HG03280 (cell line): ENCODE measurements at regions not wholly inside any gene's neighbourhood (a gene's known extent, or its start where the extent isn't known, plus 50 kb on each side); places are given as distances from the start of the nearest gene placed in this dataset.

ENCODE experiments used
- ATAC-seq: cut with Tn5 transposase; IDR thresholded peaks from one replicate; pipeline ENCODE4 v1.9.1; 2021; ENCODE audit warnings: mild to moderate bottlenecking, moderate library complexity; ENCODE audit not compliant: unreplicated experiment

- ATAC-seq = no peak
Observed at GRCh38 chr2:42882756-42883155, 90.4 kb upstream of the HAAO start.

GRCh38 chr2:42881732-42882131 is 89.3 kb upstream of the HAAO start:
- ATAC-seq = no peak

GRCh38 chr2:42880738-42881690 is 88.6 kb upstream of the HAAO start:
- no peak for ATAC-seq

DNA sequence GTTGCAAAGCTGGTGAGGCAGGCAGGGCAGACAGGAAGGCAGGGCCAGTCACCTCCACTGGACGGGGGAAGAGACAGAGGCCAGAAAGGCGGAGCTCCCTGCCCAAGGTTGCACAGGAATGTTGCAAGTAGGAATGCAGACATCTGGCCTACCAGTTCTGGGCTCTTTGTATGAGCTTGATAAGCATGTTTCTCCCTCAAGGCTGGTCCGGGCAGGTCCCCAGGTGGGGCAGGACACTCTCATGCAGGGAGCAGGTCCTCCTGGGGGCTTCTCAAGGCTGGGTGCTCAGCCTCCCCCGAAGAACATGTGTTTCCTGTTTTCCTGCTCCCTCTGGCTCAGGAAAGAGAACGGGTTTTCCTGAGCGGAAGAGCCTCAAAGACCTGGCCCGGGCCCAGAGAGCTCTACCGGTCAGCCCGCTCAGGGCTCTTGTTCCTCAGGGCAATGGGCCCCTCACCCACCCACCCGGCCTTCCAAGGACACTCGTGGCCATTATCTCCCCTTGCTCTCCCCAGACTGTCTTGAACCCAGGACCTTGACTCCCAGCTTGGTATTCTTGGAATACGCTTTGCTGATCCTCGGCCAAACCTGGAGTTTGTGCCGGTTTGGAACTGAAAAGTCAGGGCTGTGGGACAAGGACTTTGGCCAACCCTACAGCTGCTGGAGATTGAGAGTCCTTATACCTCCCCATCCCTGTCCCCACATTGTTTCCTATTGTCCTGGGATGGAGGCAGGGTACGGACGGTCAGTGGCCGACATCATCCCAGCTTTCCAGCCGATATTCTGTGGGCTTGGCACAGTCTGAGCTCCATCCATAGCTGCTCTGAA is 87.7 kb upstream of the HAAO start:
- no peak for ATAC-seq

- ATAC-seq = no peak
Observed at GRCh38 chr2:42879121-42879705, 86.8 kb upstream of the HAAO start.

DNA sequence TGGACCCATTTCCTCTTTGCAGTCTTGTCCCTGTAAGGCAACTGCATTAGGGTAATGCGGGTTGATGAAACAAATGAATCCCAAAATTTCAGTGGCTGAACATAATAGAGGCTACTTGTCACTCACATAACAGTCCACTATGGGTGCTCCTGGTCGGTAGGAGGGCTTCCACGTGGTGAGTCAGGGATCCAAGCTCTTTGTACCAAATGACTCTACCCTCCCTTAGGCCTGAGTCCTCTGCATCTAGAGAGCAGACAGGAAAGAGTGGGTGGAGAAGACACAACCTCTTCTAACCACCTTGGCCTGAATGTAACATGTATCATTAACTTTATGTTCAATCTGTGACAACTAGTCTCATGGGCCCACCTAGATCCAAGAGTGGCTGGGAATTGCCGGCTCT is 86.2 kb upstream of the HAAO start:
- ATAC-seq = no peak

GRCh38 chr2:42877936-42878335 is 85.6 kb upstream of the HAAO start:
- no peak for ATAC-seq

DNA sequence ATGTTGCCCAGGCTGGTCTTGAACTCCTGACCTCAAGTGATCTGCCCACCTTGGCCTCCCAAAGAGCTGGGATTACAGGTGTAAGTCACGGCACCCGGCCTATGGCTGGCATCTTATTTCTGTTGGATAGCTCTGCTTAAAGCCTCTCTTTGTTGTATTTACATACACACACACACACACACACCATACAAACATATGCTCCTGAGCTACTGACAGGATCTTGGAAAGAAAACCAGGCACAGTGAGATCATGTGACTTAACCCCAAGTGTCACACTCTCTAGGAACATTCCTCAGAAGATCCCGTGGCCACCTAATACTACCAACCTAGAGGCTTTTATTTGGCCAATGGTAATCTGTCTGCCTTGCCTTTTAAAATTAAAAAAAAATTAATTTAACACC is 85.1 kb upstream of the HAAO start:
- ATAC-seq = no peak

- ATAC-seq = no peak
Observed at GRCh38 chr2:42876326-42876751, 84.0 kb upstream of the HAAO start.

DNA sequence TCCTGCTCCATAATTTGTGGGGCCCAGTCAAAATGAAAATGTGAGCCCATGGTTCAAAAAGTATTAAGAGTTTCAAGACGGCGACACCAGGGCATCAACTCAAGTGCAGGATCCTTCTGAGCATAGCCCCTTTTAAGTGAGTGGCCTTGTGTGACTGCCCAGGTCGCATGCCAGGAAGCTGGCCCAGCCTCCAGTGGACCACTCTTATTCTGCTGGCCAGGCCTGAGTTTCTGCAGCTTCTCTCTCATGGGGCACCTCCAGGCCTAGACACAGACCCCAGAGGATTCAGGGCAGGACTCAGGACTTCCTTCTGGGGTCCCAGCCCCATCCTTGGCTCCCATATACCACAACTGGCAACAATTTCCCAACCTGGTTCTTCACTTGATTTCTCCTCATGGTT is 83.5 kb upstream of the HAAO start:
- ATAC-seq = no peak

DNA sequence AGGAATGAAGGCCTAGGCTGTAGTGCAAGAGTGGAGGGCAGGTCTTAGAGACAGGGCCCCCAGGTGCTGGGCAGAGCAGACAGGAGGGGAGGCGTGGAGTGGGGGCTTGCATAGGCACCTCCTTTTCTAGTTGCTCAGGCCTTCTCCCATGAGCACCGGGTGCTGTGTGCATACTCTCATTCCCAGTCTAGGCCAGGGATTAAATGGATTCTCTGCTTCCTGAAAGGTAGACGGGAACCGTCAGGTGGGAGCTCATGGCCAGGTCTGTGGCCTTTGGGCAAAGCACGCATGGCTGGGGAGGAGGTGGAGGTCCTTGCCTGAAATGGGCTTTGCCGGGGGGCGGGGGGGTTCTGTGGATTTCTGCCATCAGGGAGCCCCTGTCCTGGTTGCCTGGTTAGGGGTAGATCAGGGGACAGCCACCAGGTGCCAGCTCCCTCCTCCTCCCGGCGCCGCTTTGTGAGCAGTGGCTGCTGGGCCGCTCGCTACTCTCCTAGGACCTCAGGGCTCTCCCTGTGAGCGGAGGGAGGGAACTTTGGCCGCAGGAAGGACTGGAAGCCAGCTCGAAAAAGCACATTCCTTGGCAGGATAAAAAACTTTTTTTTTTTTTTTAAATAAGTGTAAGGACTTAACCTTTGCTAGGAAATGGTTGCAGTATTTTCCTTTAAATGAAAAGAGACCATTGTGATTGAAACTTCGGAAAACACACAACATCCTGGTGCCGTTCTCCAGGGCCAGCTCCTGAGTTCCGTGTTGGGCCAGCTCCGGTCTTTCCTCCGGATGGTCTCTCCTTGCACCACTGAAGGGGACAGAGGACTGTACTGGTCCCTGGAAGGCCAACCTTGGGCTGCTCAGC is 82.8 kb upstream of the HAAO start:
- ATAC-seq = no peak

DNA sequence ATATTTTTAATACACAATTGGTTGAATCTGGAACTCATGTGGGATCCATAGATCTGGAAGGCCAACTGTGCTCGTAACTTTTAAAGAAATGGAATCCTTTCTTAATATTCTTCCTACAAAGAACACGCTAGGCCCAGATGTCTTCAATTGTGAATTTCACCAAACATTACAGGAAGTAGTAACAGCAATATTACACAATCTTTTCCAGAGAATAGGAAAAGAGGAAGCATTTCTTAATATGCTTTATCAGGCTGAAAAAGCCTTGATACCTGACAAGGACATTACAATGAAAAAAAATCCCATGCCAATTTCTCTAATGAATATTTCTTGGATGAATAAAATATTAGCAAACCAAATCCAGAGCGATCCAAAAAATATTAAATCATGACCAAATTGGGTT is 80.3 kb upstream of the HAAO start:
- no peak for ATAC-seq

DNA sequence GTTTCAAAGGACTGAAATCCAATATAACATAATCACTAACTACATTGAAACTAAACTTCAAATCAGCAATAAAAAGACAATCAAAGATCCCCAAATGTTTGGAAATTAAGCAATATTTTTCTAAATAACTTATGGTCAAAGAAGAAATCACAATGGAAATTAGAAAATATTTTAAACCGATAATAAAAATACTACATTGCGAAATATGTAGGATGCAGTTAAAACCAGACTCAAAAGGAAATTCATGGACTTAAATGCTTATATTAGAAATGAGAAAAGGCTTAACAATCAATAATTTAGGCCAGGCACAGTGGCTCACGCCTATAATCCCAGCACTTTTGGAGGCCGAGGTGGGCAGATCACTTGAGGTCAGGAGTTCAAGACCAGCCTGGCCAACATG is 79.0 kb upstream of the HAAO start:
- no peak for ATAC-seq

DNA sequence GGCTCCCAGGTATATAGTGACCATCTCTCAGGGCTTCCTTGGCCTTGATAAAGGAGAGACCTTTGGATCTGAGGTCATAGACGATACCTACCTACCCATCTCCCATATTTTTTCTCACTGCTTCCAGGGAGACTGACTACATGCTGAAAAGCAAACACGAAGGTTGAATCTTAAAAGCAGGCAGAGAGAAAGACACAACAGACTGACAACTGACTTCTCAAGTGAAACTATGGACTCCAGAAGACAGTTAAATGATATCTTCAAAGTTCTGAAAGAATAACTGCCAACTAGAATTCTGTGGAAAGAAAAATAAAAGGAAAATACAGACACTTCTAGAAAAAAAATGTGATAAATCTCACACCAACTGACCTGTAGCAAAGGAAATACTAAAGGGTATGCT is 76.5 kb upstream of the HAAO start:
- no peak for ATAC-seq

GRCh38 chr2:42868096-42868495 is 75.7 kb upstream of the HAAO start:
- no peak for ATAC-seq

DNA sequence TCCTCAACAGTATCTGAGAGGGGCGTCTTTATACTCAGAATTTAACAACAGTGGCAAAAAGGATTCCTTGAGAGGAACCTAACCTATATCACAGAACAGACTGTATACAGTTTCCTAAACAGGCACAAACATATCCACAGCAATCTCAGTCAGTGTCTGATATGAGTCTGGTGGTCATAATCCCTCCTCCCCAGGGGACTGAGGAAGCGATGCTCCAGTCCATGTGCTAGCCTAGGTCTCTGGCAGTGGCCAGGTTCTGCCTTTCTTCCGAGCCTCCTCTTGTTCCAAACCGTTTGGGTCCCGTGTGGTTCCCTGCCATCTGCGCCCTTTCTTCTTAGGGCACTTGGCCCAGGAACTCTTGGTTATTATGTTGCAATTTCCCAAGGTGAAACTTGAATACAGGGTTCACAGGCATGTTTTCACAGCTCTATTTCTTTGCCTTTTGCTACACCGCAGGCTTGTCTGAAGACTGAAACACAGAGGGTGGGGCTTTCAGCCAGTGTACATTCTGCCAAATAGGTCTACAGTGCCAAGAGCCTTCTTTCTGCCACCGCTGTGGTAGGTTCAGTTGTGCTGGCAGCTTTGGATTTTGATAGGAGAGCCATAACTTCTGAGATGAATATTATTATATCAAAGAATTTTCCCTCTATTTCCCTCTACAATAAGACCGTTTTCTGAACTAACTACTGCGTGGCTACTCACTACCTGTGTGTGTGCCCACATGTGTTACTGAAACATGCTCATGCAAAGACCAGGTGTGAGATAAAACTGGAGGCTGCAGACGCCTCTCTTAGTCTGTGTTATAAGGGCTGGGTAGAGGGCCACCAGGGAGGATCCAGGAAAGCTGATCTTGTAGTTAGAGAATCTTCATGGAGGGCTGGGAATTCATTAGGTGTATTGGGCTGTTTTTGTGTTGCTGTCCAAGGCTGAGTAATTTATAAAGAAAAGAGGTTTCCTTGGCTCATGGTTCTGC is 75.0 kb upstream of the HAAO start:
- no peak for ATAC-seq

DNA sequence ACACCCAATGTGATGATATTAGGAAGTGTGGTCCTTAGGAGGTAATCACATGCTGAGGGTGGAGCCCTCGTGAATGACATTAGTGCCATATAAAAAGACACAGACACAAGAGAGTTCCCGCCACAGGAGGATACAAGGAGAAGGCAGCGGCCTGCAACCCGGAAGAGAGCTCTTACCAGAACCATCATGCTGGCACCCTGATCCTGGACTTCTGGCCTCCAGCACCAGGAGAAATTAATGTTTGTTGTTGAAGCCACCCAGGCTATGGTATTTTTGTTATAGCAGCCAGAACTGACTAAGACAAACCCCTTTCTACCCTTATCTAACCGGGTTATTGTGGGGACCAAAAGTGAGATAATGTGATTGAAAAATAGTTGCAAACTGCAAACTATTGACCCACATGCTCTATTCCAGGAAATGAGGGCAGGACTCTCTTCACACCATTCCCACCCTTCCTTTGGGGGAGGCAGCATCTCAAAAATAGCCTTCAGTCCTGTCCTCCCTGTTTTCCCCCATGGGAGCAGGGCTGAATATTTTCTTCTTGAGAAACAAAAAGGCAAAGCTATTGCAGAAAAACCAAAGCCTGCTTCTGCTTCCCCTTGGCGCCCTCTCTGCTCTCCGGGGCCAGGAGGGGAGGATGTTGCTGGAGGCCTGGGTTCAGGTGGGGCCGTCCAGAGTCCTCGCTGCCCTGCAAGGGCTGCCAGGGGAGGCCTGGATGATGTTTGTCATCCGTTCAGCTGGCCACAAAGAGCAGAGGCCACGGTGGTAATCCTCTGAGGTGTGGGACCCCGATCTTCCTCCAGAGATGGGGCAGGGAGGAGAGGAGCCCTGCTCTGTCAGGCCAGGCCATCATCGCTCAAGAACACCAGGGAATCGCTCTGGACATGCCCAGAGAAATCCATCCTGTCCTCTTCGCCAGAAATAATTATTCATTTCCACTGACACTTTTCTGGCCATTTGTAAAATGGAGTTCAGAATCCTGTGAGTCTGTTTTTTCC is 73.8 kb upstream of the HAAO start:
- no peak for ATAC-seq

GRCh38 chr2:42864641-42865280 is 72.4 kb upstream of the HAAO start:
- ATAC-seq = no peak
